Esophagus squamous epithelium (tissue), 4 donors: ENCODE measurements at regions not wholly inside any gene's neighbourhood (a gene's known extent, or its start where the extent isn't known, plus 50 kb on each side); places are given as distances from the start of the nearest gene placed in this dataset.

Source experiments
- CTCF ChIP-seq, 6 experiments: fragments of 450-650 bp in 4 of 6; fragments of 200-600 bp in 2 of 6; sonication (generic) in 2 of 6; IDR thresholded peaks; one replicate each; pipeline ENCODE4 v1.5.1; 2016 to 2019; ENCODE audit warnings: antibody characterized with exemption in 6 of 6, mild to moderate bottlenecking in 4 of 6, moderate library complexity in 4 of 6
- POLR2A ChIP-seq, 4 donors: fragments of 450-650 bp; IDR thresholded peaks; one replicate each; pipeline ENCODE4 v1.6.1; 2017; ENCODE audit warnings: antibody characterized with exemption in 4 of 4, mild to moderate bottlenecking in 4 of 4, moderate library complexity in 3 of 4

DNA sequence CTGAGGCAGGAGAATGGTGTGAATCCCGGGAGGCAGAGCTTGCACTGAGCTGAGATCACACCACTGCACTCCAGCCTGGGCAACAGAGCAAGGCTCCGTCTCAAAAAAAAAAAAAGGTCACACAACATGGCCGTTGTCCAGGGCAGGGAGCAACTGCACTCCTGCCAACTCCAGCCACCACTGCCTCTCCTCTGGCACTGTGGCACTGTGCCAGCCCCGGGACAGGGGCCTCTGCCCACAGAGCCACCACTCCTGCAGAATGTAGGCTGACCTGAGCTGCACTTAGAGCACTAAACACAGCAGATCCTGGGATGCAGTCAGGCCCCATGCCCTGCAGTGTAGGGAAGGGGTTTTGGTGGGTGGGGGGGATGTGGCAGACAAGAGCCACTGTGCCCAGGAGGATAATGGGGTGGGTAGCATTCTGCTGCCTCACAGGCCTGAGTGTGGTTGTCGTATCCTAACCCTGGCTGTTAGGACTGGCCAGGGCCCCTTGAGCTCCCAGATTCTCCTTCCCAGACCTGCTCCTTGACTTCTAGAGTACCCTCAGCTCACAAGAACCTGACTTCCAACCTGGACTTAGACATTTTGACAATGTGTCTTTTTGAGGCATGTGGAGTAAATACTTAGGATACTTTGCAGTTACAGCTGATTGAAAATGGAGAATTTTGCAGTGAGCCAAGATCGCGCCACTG lies 69.4 kb upstream of the SH3RF3 start:
- TF ChIP-seq CTCF (IDR thresholded peaks at IDR 0.05) (no peak), POLR2A (IDR thresholded peaks at IDR 0.05) (no peak)
